Activated CD8-positive, alpha-beta memory T cell treated with anti-CD3 and anti-CD28 coated beads, Interleukin-2, amount 50 U/mL, for 24 hours (primary cell): ENCODE measurements at regions not wholly inside any gene's neighbourhood (a gene's known extent, or its start where the extent isn't known, plus 50 kb on each side); places are given as distances from the start of the nearest gene placed in this dataset.
"Not testable (repeated sequence)": the region's sequence is repeated elsewhere in the genome, so short reads cannot be mapped to it uniquely, and the experiment has no call there.

Source experiments
- DNase-seq: peaks from one replicate; pipeline ENCODE4 v3.0.0-alpha.2; 2020; ENCODE audit errors: extremely low read depth

DNA sequence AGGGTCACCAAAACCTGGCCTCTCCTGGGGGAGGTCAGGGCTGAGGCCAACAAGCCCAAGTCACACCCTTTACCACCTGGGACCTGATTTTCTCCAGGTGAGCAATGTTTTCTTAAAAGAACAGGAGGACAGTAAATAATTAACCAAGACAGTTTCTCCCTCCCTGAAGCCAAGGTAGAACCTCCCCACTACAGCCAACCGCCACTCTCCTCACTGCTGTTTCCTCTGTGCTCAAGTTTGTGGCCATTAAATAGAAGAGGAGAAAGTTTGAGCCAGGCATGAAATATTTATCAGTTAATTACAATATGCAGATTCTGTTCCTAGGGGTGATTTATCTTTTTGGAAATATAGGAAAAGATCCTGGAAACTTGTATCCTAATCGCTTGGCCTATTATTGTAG, 150.6 kb upstream of the ANKRD20A1 start:
- DNase-seq: not testable (repeated sequence)

DNA sequence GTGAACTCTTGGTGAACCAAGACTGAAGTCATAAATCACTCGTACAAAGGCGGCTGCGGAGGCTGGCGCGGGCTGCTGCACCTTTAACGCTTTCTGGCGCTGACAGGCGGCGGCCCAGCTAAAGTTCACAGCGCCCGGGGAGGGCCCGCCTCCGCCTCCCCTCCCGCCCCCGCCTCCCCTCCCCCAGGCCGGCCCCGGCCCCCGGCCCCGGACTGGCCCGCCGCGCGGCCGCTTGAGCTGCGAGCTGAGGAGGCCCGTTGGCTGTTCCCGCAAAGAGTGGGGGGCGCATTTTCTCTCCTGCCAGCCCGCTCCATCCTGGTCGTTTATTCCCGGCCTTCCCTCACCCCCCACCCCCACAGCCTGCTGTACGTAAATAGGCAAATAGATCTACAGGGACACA, 147.3 kb upstream of the ANKRD20A1 start:
- not testable (repeated sequence) for DNase-seq

DNA sequence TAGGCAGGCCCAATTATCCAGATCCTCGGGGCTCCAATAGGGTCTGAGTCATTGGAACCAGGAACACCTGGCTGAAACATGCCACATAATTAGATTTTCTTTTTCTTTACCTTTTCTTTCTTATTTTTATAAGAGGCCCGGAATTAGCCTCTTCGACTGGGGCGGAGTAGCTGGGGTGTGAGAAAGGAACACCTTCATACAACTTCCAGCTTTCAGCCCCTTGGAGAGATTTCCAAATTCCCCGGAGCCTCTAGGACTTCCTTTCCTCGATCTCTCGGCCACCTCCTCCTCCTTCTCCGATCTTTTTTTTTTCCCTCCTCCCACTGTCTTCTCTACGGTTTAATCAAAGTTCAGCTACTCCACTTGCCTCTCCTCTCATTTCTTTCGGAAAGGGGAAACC, 146.8 kb upstream of the ANKRD20A1 start:
- DNase-seq: not testable (repeated sequence)

DNA sequence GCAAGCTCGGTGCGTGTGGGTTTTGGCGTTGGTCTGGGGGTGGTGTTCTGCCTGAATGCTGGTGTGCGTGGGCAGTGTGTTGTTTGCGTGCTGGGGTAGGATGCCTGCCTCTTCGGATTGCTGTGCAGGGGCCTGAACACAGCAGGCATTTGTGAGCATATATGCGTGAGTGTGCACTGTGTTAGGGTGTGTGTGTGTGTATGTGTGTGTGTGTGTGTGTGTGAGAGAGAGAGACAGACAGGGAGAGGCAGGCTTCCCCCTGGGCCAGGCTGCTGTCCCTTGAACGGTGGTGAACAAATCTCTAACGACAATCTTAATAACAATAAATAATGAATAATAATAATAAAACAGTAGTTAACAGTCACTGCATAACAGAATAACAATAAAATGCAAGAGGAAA, 145.8 kb upstream of the ANKRD20A1 start:
- not testable (repeated sequence) for DNase-seq

DNA sequence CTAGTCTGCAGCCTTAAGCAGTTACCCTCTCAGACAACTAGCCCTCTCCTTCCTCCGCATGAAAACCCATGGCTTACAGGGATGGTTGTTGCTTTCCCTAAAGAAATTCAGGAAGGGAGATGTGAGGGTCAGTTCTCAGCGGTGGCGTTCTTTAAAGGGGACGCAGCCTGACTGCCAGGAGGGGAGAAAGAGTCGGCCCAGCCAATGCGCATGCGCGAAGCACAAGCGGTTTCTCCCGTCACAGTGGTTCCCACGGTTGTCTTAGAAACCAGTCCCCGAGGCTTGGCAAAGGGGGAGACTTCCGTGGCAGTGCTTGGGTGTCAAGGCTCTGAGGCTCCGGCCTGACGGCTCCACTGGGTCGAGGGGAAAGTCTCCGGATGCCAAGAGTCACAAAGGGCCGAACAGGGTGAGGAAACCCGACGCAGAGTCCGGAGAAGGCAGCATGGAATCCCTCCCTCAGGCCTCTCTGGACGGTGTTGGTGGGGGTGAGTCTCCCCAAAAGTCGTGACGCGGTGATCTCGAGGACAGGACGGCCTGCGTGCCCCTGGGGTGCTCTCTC, 140.8 kb upstream of the ANKRD20A1 start:
- DNase-seq: peak; percentile 21

DNA sequence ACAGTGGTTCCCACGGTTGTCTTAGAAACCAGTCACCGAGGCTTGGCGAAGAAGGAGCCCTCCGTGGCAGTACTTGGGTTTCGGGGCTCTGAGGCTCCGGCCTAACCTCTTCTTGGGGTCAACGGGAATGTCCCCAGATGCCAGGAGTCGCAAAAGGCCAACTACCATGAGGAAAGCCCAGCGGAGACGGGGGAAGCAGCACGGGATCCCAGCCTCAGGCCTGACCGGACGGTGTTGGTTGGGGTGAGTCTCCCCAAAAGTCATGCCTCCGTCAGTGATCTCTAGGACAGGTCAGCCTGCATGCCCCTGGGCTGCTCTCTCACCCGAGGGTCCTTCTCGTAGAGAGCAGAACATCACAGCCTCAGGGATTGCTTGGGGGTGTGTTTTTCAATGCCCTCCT, 138.2 kb upstream of the ANKRD20A1 start:
- not testable (repeated sequence) for DNase-seq

DNA sequence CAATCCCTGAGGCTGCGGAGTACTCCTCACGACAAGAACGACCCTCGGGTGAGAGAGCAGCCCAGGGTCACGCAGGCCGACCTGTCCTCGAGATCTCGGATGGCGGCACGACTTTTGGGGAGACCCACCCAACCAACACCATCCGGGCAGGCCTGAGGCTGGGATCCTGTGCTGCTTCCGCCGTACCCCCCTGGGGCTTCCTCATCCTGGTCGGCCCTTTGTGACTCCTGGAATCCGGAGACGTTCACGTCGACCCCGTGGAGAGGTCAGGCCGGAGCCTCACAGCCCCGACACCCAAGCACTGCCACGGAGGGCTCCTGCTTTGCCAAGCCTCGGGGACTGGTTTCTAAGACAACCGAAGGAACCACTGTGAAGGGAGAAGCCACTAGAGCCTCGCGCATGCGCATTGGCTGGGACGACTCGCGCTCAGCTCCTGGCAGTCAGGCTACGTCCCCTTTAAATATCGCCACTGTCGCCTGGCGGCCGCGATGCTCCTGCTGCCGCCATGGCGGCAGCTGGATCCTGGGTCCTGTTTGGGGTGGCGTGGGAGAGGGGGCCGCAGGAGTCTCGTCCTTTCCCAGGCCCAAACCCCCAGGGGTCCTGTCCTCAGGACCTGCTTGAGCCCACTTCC, 136.2 kb upstream of the ANKRD20A1 start:
- not testable (repeated sequence) for DNase-seq

DNA sequence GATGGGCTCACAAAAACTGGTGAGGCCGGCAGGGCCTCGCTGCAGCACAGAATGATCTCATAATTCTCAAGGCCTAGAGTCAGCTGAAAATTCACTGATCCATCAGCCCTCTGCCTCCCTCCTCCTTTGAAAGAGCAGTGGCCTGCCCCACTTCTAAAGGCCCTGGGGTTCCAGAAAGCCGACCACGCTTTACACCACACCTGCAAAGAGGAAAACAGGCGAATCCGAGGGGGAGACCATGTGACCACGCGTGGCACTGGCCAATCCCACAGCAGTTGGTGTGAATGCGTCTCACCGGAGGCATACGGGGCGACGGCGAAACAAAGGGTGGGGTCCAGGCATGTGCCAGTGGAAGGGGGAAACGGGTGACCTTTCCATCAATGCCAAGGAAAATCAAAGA, 135.5 kb upstream of the ANKRD20A1 start:
- not testable (repeated sequence) for DNase-seq

DNA sequence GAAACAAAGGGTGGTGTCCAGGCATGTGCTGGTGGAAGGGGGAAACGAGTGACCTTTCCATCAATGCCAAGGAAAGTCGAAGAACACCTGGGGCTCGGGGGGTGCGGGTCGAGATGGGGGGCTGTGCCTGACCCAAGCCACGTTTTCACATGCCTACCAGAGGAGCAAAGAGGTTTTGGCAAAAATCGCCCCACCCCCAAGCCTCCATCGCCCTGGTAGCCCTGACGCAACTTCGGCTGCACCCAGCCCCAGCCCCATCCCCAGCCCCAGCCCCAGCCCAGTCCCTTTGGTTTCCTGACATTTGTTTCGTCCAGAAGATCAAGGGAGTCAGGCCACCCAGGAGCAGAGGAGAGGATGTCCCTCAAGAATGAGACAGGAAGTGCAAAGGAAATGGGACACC, 133.8 kb upstream of the ANKRD20A1 start:
- not testable (repeated sequence) for DNase-seq

DNA sequence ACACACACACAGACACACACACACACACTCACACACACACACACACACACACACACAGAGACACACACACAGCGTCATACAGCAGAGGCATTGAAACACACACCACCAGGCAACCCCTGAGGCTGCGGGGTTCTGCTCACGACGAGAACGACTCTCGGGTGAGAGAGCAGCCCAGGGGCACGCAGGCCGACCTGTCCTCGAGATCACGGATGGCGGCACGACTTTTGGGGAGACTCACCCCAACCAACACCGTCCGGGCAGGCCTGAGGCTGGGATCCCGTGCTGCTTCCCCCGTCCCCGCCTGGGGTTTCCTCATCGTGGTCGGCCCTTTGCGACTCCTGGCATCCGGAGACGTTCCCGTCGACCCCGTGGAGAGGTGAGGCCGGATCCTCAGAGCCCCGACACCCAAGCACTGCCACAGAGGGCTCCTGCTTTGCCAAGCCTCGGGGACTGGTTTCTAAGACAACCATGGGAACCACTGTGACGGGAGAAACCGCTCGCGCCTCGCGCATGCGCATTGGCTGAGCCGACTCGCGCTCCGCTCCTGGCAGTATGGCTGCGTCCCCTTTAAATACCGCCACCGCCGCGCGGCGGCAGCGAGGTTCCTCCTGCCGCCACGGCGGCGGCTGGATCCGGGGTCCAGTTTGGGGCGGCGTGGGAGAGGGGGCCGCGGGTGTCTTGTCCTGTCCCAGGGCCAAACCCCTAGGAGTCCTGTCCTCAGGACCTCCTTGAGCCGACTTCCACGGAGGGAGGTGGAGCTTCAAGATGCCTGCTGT, 132.3 kb upstream of the ANKRD20A1 start:
- not testable (repeated sequence) for DNase-seq

DNA sequence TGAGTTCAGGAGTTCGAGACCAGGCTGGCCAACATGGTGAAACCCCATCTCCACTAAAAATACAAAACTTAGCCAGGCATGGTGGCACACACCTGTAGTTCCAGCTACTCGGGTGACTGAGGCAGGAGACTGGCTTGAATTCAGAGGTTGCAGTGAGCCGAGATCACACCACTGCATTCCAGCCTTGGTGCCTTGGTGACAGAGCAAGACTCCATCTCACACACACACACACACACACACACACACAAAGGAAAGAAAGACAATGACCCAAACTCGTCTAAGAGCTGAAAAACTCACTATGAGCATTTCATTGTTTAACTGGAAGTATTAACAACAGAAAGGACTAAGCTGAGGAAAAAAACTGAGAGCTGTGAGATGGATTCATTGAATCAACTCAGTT, 95.6 kb upstream of the ANKRD20A1 start:
- not testable (repeated sequence) for DNase-seq

DNA sequence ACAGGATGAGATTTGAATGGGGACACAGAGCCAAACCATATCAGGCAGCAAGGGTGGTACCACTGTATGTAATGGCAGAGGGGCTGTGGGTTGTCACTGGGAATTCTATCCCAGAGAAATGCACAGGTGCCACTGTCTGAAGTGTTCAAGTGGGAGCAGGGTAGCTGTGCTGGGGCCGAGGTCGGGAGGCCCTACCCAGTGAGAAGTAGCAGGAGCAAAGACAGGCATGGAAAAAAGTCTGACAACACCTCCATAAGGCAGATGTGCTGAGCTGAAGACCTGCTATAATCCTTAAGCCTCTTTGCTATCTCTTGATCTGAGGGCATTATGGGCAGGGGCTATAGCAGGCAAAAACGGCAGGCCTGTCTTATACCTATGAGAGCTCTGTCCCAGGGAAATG, 86.9 kb upstream of the ANKRD20A1 start:
- not testable (repeated sequence) for DNase-seq

DNA sequence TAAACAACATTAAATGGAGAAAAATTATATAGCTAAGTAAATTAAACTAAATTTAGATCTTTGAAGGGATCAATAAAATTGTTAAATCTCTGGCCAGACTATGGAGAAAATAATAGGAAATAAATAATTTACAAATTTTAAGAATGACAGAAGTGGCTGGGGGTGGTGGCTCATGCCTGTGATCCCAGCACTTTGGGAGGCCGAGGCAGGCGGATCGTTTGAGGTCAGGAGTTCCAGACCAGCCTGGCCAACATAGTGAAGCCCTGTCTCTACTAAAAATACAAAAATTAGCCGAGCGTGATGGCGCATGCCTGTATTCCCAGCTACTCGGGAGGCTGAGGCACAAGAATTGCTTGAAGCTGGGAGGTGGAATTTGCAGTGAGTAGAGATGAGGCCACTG, 58.6 kb upstream of the ANKRD20A1 start:
- DNase-seq: not testable (repeated sequence)
